ENCODE measurements at regions not wholly inside any gene's neighbourhood (a gene's known extent, or its start where the extent isn't known, plus 50 kb on each side); places are given as distances from the start of the nearest gene placed in this dataset.

GRCh38 chrX:144592036-144592435 is 655.3 kb upstream of the SPANXN1 start:
- TF ChIP-seq CTCF (IDR thresholded peaks at IDR 0.05) (no peak), POLR2A (IDR thresholded peaks at IDR 0.05) (no peak)
